Endodermal cell (in vitro differentiated cells): ENCODE measurements at regions not wholly inside any gene's neighbourhood (a gene's known extent, or its start where the extent isn't known, plus 50 kb on each side); places are given as distances from the start of the nearest gene placed in this dataset.

ENCODE experiments used
- DNase-seq: peaks from one replicate; pipeline ENCODE4 v3.0.0-alpha.2; 2017
- H3K27ac ChIP-seq: 2 replicates; pipeline ENCODE4 v1.5.1; 2013; ENCODE audit warnings: mild to moderate bottlenecking, low read depth, low read length, moderate library complexity
- H3K27me3 ChIP-seq: 2 replicates; pipeline ENCODE4 v1.6.1; 2013; ENCODE audit warnings: mild to moderate bottlenecking, low read length, moderate library complexity; ENCODE audit not compliant: insufficient read depth, control insufficient read depth, poor library complexity, severe bottlenecking
- H3K36me3 ChIP-seq: 2 replicates; pipeline ENCODE4 v1.7.0; 2013; ENCODE audit warnings: mild to moderate bottlenecking, low read length, moderate library complexity; ENCODE audit not compliant: control insufficient read depth, insufficient read depth
- H3K4me1 ChIP-seq: one replicate; pipeline ENCODE4 v1.7.0; 2013; ENCODE audit warnings: low read length; ENCODE audit not compliant: control insufficient read depth, insufficient read depth
- H3K4me3 ChIP-seq: 2 replicates; pipeline ENCODE4 v1.5.1; 2013; ENCODE audit warnings: mild to moderate bottlenecking, low read length, moderate library complexity
- H3K9ac ChIP-seq: 2 replicates; pipeline ENCODE4 v1.6.1; 2013; ENCODE audit warnings: mild to moderate bottlenecking, low read length, moderate library complexity; ENCODE audit not compliant: poor library complexity, severe bottlenecking; ENCODE audit errors: extremely low read depth
- H3K9me3 ChIP-seq: 2 replicates; pipeline ENCODE4 v1.6.1; 2013; ENCODE audit warnings: mild to moderate bottlenecking, low read length, moderate library complexity; ENCODE audit not compliant: control insufficient read depth
- H3K27ac Mint-ChIP-seq: 2 replicates; pipeline ENCODE4 v1.8.0; 2020; ENCODE audit warnings: mixed read lengths
- H3K27me3 Mint-ChIP-seq: 2 replicates; pipeline ENCODE4 v1.8.0; 2021; ENCODE audit warnings: mild to moderate bottlenecking, mixed read lengths; ENCODE audit not compliant: insufficient read depth
- H3K36me3 Mint-ChIP-seq: 2 replicates; pipeline ENCODE4 v1.8.0; 2020; ENCODE audit warnings: low read depth, mixed read lengths
- H3K4me1 Mint-ChIP-seq: 2 replicates; pipeline ENCODE4 v1.8.0; 2020; ENCODE audit warnings: mixed read lengths
- H3K4me3 Mint-ChIP-seq: 2 replicates; pipeline ENCODE4 v1.8.0; 2020; ENCODE audit warnings: mild to moderate bottlenecking, moderate library complexity, mixed read lengths
- H3K9me3 Mint-ChIP-seq: 2 replicates; pipeline ENCODE4 v1.8.0; 2020; ENCODE audit warnings: mild to moderate bottlenecking, mixed read lengths
- CTCF ChIP-seq: fragments of 200-600 bp; sonication (generic); conservative IDR thresholded peaks from 2 replicates; pipeline ENCODE4 v1.5.0; 2021; ENCODE audit warnings: antibody characterized with exemption, mild to moderate bottlenecking
- WGBS, 2 experiments: methylation state at CpG; one replicate each; pipeline versions ENCODE4 v1.1.5 to v1.1.7; 2013; ENCODE audit warnings: missing lambda C conversion rate in 2 of 2, mixed read lengths in 1 of 2; ENCODE audit not compliant: insufficient coverage in 1 of 2, insufficient read length in 1 of 2; 5-methylcytosine and 5-hydroxymethylcytosine counted together

- H3K9me3 Mint-ChIP-seq = peaks cover 6% of the 10 kb centered on the region
- Histone ChIP-seq H3K27me3 (no peaks in the 10 kb centered on the region), H3K4me3 (no peak overlapping the region), H3K9me3 (no peaks in the 10 kb centered on the region), H3K36me3 (no peaks in the 10 kb centered on the region), H3K27ac (no peak overlapping the region), H3K9ac (no peak overlapping the region), H3K4me1 (peaks cover 6% of the 10 kb centered on the region)
- peaks cover 10% of the 10 kb centered on the region for H3K36me3 Mint-ChIP-seq
- H3K4me3 Mint-ChIP-seq = no peak overlapping the region
- WGBS, 2 experiments = no CpG with 5 or more reads among the region's 1 CpG
- no peak overlapping the region for H3K27ac Mint-ChIP-seq
- no peaks in the 10 kb centered on the region for H3K27me3 Mint-ChIP-seq
- TF ChIP-seq CTCF = no peak
- DNase-seq = no peak
- peaks cover 23% of the 10 kb centered on the region for H3K4me1 Mint-ChIP-seq
Observed at GRCh38 chr4:177562859-177563258, 120.6 kb upstream of the AGA start.

- no peak for DNase-seq
- no peak overlapping the region for H3K9ac ChIP-seq
- Mint-ChIP-seq H3K36me3 (peaks cover 3% of the 10 kb centered on the region), H3K4me1 (peaks cover 3% of the 10 kb centered on the region), H3K27me3 (no peaks in the 10 kb centered on the region), H3K4me3 (no peak overlapping the region), H3K27ac (no peak overlapping the region), H3K9me3 (peaks cover 2% of the 10 kb centered on the region)
- TF ChIP-seq CTCF = no peak
- no peaks in the 10 kb centered on the region for H3K36me3 ChIP-seq
- H3K27me3 ChIP-seq = no peaks in the 10 kb centered on the region
- H3K4me1 ChIP-seq = peaks cover 2% of the 10 kb centered on the region
- H3K4me3 ChIP-seq = no peak overlapping the region
- H3K27ac ChIP-seq = no peak overlapping the region
- no peaks in the 10 kb centered on the region for H3K9me3 ChIP-seq
- 75 to 96% methylated on average over 4 to 5 of the region's 5 CpGs for WGBS, 2 experiments
Observed at GRCh38 chr4:177566691-177567090, 124.5 kb upstream of the AGA start.

- Histone ChIP-seq H3K27me3 (no peaks in the 10 kb centered on the region), H3K9me3 (no peaks in the 10 kb centered on the region), H3K9ac (no peak overlapping the region), H3K4me3 (no peak overlapping the region), H3K27ac (no peak overlapping the region), H3K4me1 (no peaks in the 10 kb centered on the region), H3K36me3 (no peaks in the 10 kb centered on the region)
- Mint-ChIP-seq H3K36me3 (peaks cover 3% of the 10 kb centered on the region), H3K4me1 (peaks cover 2% of the 10 kb centered on the region), H3K4me3 (no peak overlapping the region), H3K27ac (no peak overlapping the region), H3K9me3 (peaks cover 2% of the 10 kb centered on the region), H3K27me3 (no peaks in the 10 kb centered on the region)
- 94% methylated on average over 3 of the region's 3 CpGs; no CpG with 5 or more reads in 1 of the 2 experiments for WGBS, 2 experiments
- DNase-seq = no peak
- no peak for TF ChIP-seq CTCF
Observed at GRCh38 chr4:177568931-177569330, 126.7 kb upstream of the AGA start.
